A549 (cell line): ENCODE measurements at regions not wholly inside any gene's neighbourhood (a gene's known extent, or its start where the extent isn't known, plus 50 kb on each side); places are given as distances from the start of the nearest gene placed in this dataset.
"Not testable (repeated sequence)": the region's sequence is repeated elsewhere in the genome, so short reads cannot be mapped to it uniquely, and the experiment has no call there.

Experiments used
- CHD2 ChIP-seq: fragments of 150-350 bp; IDR thresholded peaks from 2 replicates; pipeline ENCODE4 v1.6.1; 2014; ENCODE audit warnings: low read length; ENCODE audit not compliant: partially characterized antibody
- CTCF ChIP-seq: fragments of >200 bp; sonication (Bioruptor Twin); formaldehyde crosslinking; IDR thresholded peaks from 3 replicates; pipeline ENCODE4 v1.5.1; 2016
- PHF8 ChIP-seq: fragments of 200-600 bp; sonication (generic); IDR thresholded peaks from 2 replicates; pipeline ENCODE4 v1.6.1; 2016; ENCODE audit warnings: low read depth, mild to moderate bottlenecking, antibody characterized with exemption, moderate library complexity, borderline replicate concordance
- POLR2A ChIP-seq: IDR thresholded peaks from 2 replicates; pipeline ENCODE4 v1.6.1; 2012; ENCODE audit warnings: mild to moderate bottlenecking, low read length
- TF ChIP-seq, protein P1 (sequence below): IDR thresholded peaks from 2 replicates; pipeline ENCODE4 v1.6.1; 2012

- TF ChIP-seq POLR2A, CTCF, PHF8, CHD2: not testable (repeated sequence)
- TF ChIP-seq, protein P1, sequence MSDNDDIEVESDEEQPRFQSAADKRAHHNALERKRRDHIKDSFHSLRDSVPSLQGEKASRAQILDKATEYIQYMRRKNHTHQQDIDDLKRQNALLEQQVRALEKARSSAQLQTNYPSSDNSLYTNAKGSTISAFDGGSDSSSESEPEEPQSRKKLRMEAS, result not testable (repeated sequence)
These were observed 57.3 kb downstream of the PROP1 start for GRCh38 chr5:177938767-177939166.
